Colon (tissue), 2 donors: ENCODE measurements at regions not wholly inside any gene's neighbourhood (a gene's known extent, or its start where the extent isn't known, plus 50 kb on each side); places are given as distances from the start of the nearest gene placed in this dataset.

Source experiments
- FAIRE-seq: peaks from 2 replicates; lab custom pipeline; 2012; peaks lifted over from hg19 to GRCh38; lab: Jason Lieb, UNC
- donor health status: control.
- donor health status: control.

DNA sequence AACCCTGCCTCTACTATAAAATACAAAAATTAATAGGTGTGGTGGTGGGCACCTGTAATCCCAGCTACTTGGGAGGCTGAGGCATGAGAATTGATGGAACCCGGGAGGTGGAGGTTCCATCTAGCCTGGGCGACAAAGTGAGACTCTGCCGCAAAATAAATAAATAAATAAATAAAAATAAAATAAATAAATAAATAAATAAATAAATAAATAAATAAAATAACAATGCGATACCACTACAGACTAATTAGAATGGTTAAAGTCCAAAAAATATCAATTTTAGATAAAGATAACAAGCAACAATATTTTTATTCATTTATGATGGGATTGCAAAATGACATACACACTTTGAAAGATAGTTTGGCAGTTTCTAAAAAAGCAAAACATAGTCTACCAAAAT, 1131.5 kb downstream of the SI start:
- FAIRE-seq = no peak

- FAIRE-seq = no peak
Measured at GRCh38 chr3:163943664-163944063, 1134.6 kb downstream of the SI start.

GRCh38 chr3:163939926-163940325, 1138.4 kb downstream of the SI start:
- FAIRE-seq = no peak

DNA sequence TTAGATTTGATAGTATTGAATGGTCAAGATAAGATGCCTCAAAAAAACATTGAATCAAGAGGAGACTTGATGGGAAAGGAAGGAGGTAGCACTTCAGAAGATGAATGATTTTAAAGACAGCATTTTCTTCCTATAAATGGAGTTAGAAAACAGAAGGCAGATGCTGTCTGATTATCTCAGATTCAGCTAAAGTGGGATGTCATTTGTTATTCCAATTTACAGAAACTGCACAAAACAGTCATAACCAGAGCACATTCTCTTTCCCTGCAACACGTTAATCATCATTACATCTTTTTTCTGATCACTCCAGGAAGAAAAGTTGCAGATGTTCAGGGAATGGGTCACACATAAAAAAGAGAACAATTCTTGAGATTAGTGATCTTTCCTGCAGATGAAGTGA, 1141.8 kb downstream of the SI start:
- FAIRE-seq = no peak

DNA sequence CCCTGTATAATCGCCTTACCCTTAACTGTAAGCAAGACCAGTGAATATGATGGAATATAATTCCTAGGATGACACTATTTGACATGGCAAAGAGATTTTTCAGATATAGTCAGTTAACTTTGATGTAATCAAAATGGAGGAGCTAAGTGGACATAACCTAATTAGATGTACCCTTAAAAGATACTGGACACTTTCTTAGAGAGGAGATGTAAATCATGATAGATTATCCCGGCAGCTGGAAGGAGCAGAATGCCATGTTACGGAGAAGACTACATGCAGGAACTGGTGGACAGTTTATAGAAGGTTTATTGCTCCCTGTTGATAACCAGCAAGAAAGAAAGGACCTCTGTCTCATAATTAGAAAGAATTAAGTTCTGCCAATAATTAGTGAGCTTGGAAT, 1142.9 kb downstream of the SI start:
- FAIRE-seq = no peak

DNA sequence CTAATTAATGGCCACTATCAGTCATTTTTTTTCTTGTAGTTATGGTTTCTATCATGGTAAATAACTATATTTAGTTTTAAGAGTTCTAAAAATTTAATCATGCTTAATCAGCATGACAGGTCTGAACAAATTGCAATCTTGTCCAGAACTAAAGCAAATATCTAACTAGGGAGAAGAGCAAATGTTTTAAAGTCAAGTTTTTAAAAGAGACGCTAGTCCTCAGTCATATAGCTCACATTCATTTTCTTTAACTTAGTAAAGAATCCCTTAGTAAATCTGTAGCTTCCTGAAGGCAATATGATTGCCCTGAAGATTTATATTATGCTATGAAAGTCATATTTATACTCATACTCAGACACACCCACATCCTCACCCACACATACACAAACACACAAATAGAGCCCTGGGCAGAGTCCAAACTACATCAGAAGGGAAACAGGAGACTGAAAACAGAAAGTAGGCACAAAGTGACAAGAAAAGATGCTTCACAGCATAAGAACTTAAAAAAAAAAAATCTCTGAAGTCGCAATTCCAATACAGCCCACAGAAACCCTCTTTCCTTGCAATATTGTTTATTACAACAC, 1149.1 kb downstream of the SI start:
- FAIRE-seq = no peak

DNA sequence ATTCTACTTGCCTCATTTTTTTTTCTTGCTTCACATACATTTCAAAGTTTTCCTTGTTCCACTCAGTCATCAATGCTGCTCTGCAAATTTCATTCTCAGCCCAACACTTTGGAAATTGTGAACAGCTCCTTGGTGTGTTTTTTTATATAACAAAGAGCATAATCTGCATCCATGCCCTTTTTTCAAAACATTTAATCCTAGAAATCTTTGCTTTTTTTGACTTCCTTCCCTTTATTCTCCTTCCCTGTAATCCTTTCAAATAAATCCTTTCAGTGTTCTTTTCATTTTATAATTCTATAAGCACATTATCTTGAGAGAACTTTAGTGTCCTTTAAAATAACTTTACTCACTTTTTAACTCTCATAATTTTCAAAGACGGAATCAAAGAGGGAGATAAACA, 1150.8 kb downstream of the SI start:
- no peak for FAIRE-seq

GRCh38 chr3:163924600-163924999, 1153.7 kb downstream of the SI start:
- FAIRE-seq = no peak

GRCh38 chr3:163919154-163919553, 1159.1 kb downstream of the SI start:
- FAIRE-seq = peak; percentile 14

DNA sequence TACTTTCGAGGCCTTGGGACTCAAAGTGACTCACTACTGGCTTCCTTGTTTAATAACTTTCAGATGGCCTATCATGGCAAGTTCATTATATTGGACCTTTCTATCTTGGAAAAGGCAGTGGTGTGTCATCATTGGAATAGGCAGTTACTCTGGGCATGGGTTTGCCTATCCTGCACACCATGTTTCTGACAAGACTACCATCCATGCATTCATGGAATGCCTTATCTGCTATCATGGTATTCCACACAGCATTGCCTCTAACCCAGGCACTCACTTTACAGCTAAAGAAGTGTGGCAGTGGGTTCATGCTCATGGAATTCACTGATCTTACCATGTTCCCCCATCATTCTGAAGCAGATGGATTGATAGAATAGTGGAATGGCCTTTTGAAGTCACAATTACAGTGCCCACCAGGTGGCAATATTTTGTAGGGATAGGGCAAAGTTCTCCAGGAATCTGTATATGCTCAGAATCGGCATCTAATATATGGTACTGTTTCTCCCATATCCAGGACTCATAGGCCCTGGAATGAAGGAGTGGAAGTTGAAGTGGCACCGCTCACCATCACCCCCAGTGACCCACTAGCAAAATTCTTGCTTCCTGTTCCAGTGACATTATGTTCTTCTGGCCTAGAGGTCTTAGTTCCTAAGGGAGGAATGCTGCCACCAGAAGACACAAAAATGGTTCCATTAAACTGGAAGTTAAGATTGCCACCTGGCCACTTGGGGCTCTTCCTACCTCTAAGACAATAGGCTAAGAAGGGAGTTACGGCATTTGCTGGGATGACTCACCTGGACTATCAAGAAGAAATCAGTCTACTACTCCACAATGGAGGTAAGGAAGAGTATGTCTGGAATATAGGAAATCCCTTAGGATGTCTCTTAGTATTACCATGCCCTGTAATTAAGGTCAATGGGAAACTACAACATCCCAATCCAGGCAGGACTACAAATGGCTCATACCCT, 1161.4 kb downstream of the SI start:
- no peak for FAIRE-seq

DNA sequence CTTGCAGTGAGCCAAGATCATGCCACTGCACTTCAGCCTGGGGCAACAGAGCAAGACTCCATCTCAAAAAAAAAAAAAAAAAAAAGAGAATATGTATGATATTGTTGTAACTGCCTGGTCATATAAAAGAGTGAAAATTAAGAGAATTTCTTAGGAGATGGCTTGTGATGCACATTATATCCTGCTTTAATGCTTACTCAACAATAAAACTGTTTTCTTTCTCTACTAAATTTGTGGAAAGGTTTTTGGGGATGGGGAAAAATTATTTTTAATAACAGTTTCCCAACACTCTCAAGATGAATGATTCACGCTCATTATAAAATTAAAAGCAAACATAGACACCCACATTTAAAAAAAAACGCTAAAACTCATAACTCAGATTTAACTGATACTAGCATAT, 1163.0 kb downstream of the SI start:
- FAIRE-seq = no peak

- no peak for FAIRE-seq
Measured at GRCh38 chr3:163914567-163914966, 1163.7 kb downstream of the SI start.

DNA sequence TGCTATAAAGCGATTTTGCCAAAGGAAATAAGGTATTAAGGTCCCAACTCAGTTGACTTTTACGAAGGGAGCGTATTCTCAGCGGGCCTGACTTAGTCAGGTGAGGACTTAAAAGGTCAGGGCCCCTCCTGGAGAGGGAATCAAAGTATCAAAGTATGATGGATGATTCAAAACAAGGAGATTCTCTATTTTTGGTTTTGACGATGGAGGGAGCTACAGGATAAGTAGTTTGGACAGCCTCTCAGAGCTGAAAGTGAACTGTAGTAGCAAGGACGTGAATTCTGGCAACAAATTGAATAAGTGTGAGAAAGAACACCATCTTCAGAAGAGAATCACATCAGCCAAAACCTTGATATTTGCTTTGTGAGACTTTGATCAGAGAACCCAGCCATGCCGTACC, 1186.5 kb downstream of the SI start:
- FAIRE-seq = no peak

- FAIRE-seq = no peak
Measured at GRCh38 chr3:163890661-163891060, 1187.6 kb downstream of the SI start.

GRCh38 chr3:163879172-163879571, 1199.1 kb downstream of the SI start:
- FAIRE-seq = no peak

DNA sequence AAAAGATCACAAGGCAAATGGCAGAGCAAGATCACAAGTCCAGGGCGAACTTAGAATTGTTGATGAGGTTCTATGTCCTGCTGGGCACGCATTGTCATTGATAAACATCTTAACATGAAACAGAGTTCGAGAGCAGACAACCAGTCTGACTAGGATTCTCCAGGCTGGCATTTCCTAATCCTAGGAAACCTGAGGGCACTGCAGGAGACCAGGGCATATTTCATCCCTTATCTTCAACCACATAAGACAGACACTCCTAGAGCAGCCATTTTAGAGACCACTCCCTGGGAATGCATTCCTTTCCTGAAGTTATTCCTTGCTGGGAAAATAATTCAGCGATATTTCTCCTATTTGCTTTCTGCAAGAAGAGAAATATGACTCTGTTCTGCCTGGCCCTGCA, 1199.9 kb downstream of the SI start:
- no peak for FAIRE-seq

DNA sequence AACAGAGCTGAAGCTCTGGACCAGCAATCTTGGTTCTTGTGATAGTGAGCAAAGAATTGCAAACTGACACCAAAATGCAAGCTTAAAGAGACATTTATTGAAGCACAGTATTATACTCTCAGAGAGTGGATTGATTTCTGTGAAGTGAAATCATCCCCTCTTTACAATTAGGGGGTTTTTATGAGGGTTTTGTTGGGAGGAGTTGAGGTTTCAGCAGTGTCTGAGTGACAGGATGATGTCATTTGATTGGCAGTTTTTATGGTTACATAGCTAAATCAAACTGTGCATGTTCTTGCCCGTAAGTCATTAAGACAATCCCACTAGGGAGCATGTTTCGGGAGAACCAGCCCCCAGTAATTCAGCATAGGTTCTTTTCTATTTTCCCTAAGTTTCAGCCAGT, 1200.5 kb downstream of the SI start:
- FAIRE-seq = no peak

DNA sequence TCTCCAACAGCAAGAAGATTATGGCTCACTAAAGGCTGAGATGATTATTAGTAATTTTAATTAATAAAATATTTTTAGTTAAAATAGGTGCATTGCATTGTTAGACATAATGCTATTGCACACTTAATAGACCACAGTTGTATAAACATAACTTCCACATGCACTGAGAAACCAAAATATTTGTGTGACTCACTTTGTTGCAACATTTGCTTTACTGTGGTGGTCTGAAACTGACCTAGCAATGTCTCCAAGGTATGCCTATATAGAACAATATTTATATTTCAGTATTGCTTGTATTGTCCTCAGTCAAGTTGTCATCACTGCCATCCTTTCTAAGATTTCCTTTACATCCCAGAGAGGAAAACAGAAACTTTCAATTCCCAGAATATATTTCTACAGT, 1215.2 kb downstream of the SI start:
- FAIRE-seq = no peak

DNA sequence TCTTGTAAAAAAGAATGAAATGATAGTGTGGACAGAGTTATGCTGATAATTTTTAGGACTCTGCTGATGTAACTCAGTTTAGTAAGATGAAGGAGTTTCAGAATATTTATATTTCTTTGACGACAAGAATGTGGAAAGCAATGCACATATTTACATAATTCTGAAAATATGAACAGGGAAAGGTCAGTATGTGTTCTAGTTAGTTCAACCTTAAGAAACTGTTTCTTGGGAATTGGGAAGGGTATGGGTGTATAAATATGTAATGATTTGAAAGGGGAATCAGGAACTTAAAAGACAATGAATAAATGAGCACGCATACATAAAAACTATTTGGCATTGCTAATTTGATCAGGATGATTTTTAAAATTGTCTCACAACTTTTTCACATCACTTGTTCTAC, 1226.1 kb downstream of the SI start:
- no peak for FAIRE-seq

DNA sequence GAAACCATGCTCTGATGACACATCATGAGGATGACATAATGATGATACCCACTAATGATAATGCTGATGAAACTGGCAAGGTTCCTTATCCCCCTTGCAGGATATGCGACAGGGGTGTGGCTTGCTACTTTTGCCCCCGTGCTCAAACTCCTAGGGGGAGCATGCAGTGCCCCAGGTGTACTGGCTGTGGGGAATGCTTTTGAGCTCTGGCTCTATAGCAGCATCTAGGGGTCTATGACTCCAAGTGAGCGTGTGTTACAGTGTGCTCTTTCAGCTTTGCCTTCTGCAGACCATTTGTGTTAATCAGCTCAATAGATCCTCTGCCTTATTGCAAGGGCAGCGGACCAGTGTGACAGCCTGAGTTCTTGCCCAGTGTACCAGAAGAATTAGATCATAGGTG, 1239.5 kb downstream of the SI start:
- FAIRE-seq = no peak

- no peak for FAIRE-seq
Measured at GRCh38 chr3:163832547-163832946, 1245.7 kb downstream of the SI start.

GRCh38 chr3:163821841-163822240, 1256.5 kb downstream of the SI start:
- no peak for FAIRE-seq

- no peak for FAIRE-seq
Measured at GRCh38 chr3:163817015-163817414, 1261.3 kb downstream of the SI start.

DNA sequence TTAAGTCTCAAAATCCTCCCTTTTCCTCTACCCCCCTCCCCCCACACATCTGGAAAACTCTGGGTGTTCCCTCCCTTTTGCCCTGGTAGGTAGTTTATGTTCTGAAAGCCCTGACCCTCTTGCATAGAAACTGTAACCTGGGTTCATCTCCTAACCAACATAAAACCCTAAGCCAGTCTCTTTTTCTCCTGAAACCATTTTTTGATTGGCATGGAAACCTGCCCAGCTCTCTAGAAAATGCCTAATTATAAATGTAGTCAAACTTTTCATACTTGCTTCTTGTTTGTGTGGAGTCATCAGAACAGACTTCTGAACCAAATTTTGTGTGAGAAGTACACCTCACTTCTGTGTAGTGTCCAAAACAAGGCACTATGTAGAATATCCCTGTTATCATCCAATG, 1264.4 kb downstream of the SI start:
- no peak for FAIRE-seq
